Kidney tubule cell (primary cell): ENCODE measurements at regions not wholly inside any gene's neighbourhood (a gene's known extent, or its start where the extent isn't known, plus 50 kb on each side); places are given as distances from the start of the nearest gene placed in this dataset.
"Not testable (repeated sequence)": the region's sequence is repeated elsewhere in the genome, so short reads cannot be mapped to it uniquely, and the experiment has no call there.

Source experiments
- DNase-seq: peaks from one replicate; pipeline ENCODE4 v3.0.0-alpha.2; 2018; ENCODE audit warnings: low spot score

- no peak for DNase-seq
These were observed 60.5 kb upstream of the ZFHX3 start for GRCh38 chr16:73108195-73108963.

- DNase-seq, result no peak
These were observed 59.4 kb upstream of the ZFHX3 start for GRCh38 chr16:73107371-73107770.

- no peak for DNase-seq
These were observed 58.6 kb upstream of the ZFHX3 start for GRCh38 chr16:73106329-73107034.

- no peak for DNase-seq
These were observed 53.6 kb upstream of the ZFHX3 start for GRCh38 chr16:73101568-73101967.

GRCh38 chr16:73099601-73100000 is 51.7 kb upstream of the ZFHX3 start:
- not testable (repeated sequence) for DNase-seq
